HG03039 (cell line): ENCODE measurements at regions not wholly inside any gene's neighbourhood (a gene's known extent, or its start where the extent isn't known, plus 50 kb on each side); places are given as distances from the start of the nearest gene placed in this dataset.

Source experiments
- ATAC-seq: cut with Tn5 transposase; IDR thresholded peaks from one replicate; pipeline ENCODE4 v1.9.1; 2021; ENCODE audit warnings: mild to moderate bottlenecking, moderate library complexity; ENCODE audit not compliant: unreplicated experiment

DNA sequence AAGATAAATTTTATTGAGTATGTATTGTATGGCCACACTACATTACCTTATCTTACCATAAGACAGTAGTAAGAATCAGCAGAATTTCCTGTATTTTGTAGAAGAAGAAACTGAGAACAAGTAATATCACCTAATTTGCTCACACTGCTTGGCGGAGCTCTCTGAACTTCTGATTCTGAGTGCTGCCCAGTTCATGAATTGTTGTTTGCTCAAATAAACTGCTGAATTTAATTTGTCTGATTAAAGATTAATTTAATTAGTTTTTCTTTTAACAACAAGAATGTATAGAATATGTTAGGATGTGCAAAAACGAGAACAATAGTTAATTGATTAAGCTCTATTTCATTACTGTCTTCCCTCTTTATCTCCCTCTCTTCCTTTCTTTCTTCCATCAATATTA is 100.1 kb upstream of the ERBB4 start:
- no peak for ATAC-seq

DNA sequence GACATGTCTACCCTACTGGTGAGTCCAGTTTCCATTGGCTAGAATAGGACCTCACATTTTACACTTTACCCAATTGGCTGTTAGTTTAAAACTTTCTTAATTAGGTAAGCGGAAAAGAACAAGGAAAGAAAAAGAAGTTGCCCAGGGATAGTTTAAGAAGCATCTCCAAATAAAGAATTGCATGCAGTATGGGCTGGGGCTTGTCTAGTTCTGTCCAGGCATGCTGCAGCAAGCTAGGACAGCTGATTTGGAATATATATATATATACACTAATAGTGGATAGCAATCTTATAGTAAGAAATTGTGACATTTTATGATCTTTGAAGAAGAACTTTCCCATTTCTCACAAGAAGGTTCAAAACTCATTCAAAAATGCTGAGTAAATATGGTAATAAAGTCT is 90.0 kb upstream of the ERBB4 start:
- no peak for ATAC-seq

DNA sequence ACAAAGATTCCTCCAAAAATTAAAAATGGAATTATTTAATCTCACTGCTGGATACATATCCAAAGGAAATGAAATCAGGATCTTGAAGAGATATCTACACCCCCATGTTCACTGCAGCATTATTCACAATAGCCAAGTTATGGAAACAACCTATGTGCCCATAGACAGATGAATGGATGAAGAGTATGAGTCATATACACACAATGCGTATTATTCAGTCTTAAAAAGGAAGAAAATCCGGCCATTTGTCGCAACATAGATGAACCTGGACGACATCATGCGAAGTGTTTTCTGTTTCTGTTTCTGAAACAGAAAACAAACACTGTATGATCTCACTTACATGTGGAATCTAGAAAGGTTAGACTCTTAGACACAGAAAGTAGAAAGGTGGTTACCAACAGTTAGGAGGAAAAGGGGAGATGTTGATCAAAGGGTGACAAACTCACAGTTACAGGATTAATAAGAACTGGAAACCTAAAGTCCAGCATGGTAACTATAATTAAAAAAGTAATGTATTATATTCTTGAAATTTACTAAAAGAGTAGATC is 87.8 kb upstream of the ERBB4 start:
- ATAC-seq: no peak

DNA sequence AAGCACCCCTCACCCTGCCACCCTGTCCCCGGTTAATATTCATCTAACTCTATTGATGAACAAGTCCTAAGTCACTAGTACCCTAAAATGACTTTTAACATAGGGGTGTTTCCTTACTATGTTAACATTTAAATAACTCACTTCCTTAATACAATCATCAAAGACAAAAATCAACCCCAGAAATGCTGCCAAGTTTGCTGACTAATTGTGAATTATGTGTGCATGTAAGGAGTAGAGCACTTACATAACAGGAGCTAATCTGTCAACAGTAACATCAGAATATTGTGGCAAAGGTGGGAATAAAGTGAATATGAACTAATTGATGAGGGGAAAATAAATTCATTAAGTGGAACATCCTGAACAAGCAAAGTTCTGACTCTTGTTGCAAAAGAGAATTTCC is 81.4 kb upstream of the ERBB4 start:
- ATAC-seq: no peak

DNA sequence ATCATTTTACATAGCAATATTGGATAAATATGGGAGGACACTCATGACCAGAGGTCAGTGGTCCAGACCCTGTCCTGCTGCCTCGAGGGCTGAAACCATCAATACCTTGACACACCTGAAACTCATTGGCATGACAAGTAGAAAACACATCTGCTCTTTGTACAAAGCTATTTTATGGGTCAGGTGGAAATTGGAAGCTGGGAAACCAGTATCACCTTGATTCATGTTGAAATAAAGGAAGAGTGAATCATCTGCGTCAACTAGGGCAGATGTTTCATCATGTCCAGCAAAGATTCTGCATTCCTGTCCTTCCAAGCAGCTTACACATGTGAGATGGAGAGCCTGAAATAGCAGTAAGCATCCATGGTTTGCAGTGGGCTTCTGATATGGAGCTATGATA is 80.0 kb upstream of the ERBB4 start:
- ATAC-seq: no peak

DNA sequence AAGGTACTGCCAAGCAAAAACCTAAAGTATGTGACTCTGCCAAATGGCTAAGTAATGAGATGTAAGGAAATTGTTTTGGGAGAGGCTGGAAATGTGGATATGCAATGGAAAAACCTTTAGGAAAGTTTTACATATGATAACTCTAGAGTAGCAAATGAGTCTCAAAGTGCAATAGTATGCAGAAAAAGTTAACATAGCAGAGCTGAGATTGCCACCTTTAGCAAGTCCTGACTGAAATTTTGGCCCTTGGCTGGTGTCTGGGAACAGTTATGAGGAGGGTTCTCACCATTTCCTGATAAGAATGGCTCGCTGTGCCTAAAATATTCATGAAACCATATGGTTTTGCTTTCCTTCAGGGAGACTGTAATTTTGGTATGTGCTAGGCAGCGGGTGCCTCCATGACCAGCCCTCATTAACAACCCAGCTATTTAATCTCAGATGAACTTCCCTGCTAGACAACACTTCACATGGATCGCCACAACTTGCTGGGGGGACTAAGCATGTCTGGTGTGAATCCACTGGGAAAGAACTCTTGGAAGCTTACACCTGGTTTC is 72.3 kb upstream of the ERBB4 start:
- no peak for ATAC-seq

DNA sequence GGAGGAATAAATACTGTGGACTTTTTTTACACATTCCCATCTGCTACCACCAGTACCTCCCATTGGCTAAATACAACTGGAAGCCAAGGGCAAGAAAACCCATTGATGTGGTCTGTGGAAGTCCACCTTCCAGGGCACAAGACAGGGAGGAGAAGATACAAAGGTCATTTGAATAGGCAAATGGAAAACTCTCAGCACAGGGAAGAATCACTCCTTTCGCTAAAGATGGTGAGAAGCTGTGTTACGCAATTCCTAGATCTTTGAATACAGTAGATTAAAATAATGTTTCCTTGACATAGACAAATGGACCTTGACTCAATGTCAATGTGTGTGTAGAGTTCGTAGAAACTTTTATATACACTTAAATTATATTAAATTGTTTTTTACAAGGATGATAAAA is 70.9 kb upstream of the ERBB4 start:
- ATAC-seq: no peak

DNA sequence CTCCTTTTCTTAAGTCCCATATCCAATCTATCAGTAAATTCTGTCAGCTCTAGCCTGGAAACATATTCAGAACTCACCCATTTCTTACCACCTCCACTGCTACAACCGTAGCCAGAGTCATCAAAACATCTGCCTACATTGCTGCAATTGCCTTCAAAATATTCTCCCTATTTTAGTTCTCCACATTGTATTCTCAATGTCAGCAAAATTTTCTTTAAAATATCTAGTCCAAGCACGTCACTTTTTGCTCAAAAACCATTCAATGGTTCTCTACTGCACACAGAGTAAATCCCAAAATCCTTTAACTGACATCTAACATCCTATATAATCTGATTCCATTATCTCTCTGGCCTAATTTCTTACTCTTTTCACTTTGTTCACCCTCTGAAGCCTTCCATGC is 68.5 kb upstream of the ERBB4 start:
- no peak for ATAC-seq

DNA sequence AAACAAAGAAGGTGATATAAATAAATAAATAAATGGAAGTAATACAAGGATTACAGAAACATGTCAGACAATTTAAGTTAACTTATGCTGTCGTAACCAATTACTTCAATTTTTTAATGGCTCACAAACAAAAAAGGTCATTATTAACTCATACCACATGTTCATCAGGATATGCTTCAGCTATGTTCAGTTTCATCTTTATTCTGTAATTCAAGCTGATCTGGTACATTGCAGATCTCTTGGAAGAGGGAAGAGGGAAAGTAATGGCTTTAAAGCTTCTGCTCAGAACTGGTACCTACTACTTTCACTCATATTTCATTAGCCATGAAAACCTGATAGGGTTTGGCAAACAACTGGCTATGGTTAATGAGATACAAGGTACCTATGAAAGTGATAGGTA is 67.6 kb upstream of the ERBB4 start:
- no peak for ATAC-seq

DNA sequence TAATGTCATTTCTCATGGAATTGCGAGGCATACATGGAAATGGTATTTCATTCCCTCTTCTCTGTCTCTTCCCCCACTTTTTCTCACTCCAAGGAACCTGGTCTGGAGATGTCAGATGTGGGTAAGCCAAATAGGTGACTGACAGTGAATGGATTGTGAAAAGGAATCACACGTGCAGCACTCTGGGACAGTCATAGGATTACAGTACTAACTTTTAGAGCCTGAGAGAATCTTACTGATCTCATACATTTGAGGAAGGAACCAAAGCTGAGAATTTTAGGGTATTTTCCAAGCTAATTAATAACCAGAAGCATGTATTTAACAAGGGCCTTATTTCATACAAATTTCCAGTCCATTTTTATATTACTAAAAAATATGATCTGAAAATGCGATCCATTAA is 58.1 kb upstream of the ERBB4 start:
- ATAC-seq: no peak

DNA sequence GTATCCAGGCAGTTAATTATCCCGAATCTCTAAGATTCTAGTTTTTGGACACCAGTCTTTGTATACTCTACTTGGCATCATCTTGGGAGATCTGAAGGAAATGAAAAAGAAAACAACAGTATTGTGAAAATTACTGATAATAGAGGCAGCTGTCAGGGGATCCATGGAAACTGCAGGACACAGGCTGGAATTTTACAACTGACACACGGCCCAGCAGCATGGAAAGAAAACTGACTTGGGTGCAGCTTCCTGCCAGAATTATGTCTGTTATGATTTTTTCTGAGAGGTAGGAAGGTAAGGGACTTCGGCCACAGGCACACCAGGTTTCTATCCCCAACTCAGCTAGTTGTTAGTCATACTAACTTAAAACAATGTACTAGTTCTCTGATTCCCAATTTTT is 57.7 kb upstream of the ERBB4 start:
- ATAC-seq: no peak

DNA sequence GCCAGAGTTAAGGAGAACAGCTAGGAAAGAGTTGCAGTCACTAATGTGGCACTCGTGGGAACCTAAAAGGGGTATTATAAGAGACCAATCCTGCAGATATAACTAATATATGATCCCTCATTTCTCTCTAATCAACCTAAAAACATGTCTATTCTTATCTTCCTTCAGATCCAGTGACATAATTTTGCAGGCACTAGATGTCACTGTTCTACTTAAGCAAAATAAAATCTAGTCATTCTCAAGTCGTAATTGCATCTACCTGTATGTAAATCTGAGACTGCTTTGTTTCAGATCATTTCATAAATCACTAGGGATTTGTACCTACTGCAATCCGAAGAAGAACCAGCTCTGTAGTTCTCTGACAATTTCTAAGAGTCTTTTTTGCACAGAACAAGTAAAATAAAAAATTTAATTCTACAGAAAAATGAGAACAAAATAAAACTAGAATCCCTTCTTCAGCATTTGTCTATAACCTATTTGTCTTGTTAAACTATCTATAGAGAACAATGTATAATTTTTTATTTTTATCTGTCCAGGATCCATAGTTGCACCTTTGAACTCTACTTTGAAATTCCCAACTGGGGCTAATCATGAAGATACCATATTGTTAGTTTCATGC is 56.5 kb upstream of the ERBB4 start:
- ATAC-seq: no peak

DNA sequence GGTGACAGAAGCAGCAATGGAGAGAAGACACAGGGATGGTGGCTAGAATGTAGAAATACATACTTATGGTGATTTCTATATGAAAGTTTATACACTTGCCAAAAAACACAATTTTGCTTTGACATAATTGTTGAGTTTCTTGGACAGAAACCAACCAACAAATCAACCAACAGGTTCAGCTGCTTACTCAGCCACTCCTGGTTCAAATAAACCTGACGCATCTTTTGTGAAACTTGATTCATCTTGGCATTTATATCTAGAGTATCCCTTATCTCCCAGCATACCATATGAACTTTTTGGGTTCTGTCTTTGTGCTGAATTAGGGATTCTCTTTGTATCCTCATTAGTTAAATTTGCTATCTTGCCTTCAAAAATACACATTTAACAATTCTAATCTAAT is 54.1 kb upstream of the ERBB4 start:
- no peak for ATAC-seq
